WTC11 (cell line): ENCODE measurements at regions not wholly inside any gene's neighbourhood (a gene's known extent, or its start where the extent isn't known, plus 50 kb on each side); places are given as distances from the start of the nearest gene placed in this dataset.

ENCODE experiments used
- ATAC-seq: fragments of 200-7000 bp; cut with Tn5 transposase; 2 replicates; pipeline ENCODE4 v1.10.0; 2021; ENCODE audit warnings: mild to moderate bottlenecking, moderate library complexity
- CTCF ChIA-PET: fragments of 300-600 bp; sonication (Branson Sonifier 250); formaldehyde crosslinking; loops from one replicate; lab custom pipeline; 2021; ENCODE audit warnings: antibody characterized with exemption; lab: Charles Lee
- POLR2A ChIA-PET: fragments of 350-600 bp; sonication (Branson Sonifier 250); formaldehyde crosslinking; loops from one replicate; lab custom pipeline; 2021; ENCODE audit warnings: antibody characterized with exemption; lab: Charles Lee
- DNase-seq: peaks from one replicate; pipeline ENCODE4 v3.0.0; 2021; ENCODE audit warnings: low spot score
- H3K27ac Mint-ChIP-seq: 2 replicates; pipeline ENCODE4 v1.8.0; 2021; ENCODE audit warnings: mixed read lengths
- H3K27me3 Mint-ChIP-seq: 2 replicates; pipeline ENCODE4 v1.8.0; 2021; ENCODE audit warnings: low read depth, mild to moderate bottlenecking, moderate library complexity, mixed read lengths
- H3K36me3 Mint-ChIP-seq: 2 replicates; pipeline ENCODE4 v1.8.0; 2021; ENCODE audit warnings: mixed read lengths
- H3K4me1 Mint-ChIP-seq: 2 replicates; pipeline ENCODE4 v1.8.0; 2022; ENCODE audit warnings: mixed read lengths
- H3K4me3 Mint-ChIP-seq: 2 replicates; pipeline ENCODE4 v1.8.0; 2021; ENCODE audit warnings: mild to moderate bottlenecking, moderate library complexity, mixed read lengths
- H3K9me3 Mint-ChIP-seq: 2 replicates; pipeline ENCODE4 v1.8.0; 2021; ENCODE audit warnings: mixed read lengths
- AFF4 ChIP-seq: sonication (generic); formaldehyde crosslinking; IDR thresholded peaks from 2 replicates; pipeline ENCODE4 v1.8.1; 2023; ENCODE audit warnings: mild to moderate bottlenecking, missing genetic modification reagents, borderline replicate concordance
- CBFB ChIP-seq: sonication (generic); formaldehyde crosslinking; IDR thresholded peaks from 2 replicates; pipeline ENCODE4 v1.8.1; 2022; ENCODE audit warnings: mild to moderate bottlenecking, low read depth, missing genetic modification reagents
- ELF4 ChIP-seq: sonication (generic); formaldehyde crosslinking; IDR thresholded peaks from 2 replicates; pipeline ENCODE4 v1.8.1; 2022; ENCODE audit warnings: low read depth, mild to moderate bottlenecking, moderate library complexity, missing genetic modification reagents
- EMX1 ChIP-seq: fragments of 250-450 bp; sonication (Bioruptor Pico); IDR thresholded peaks from 2 replicates; pipeline ENCODE4 v1.8.0; 2021; ENCODE audit warnings: mild to moderate bottlenecking
- ERG ChIP-seq: fragments of 250-450 bp; sonication (Bioruptor Pico); IDR thresholded peaks from 2 replicates; pipeline ENCODE4 v1.8.0; 2021; ENCODE audit warnings: mild to moderate bottlenecking
- ESRRA ChIP-seq: sonication (generic); formaldehyde crosslinking; IDR thresholded peaks from 2 replicates; pipeline ENCODE4 v1.8.1; 2022; ENCODE audit warnings: mild to moderate bottlenecking, missing genetic modification reagents, borderline replicate concordance
- ETV6 ChIP-seq: sonication (generic); formaldehyde crosslinking; IDR thresholded peaks from 2 replicates; pipeline ENCODE4 v1.8.1; 2022; ENCODE audit warnings: mild to moderate bottlenecking, missing genetic modification reagents
- FOXK1 ChIP-seq: sonication (generic); formaldehyde crosslinking; IDR thresholded peaks from 2 replicates; pipeline ENCODE4 v1.8.0; 2022; ENCODE audit warnings: mild to moderate bottlenecking, moderate library complexity, missing genetic modification reagents
- HMGA2 ChIP-seq: fragments of 250-450 bp; sonication (Bioruptor Pico); IDR thresholded peaks from 2 replicates; pipeline ENCODE4 v1.4.0; 2021; ENCODE audit warnings: mild to moderate bottlenecking, moderate library complexity
- NFATC4 ChIP-seq: fragments of 250-450 bp; sonication (Bioruptor Pico); IDR thresholded peaks from 2 replicates; pipeline ENCODE4 v1.9.0; 2021; ENCODE audit warnings: mild to moderate bottlenecking
- OVOL2 ChIP-seq: fragments of 250-450 bp; sonication (Bioruptor Pico); IDR thresholded peaks from 2 replicates; pipeline ENCODE4 v1.9.0; 2021; ENCODE audit warnings: mild to moderate bottlenecking, borderline replicate concordance
- RELA ChIP-seq: sonication (generic); formaldehyde crosslinking; IDR thresholded peaks from 2 replicates; pipeline ENCODE4 v1.8.1; 2022; ENCODE audit warnings: missing genetic modification reagents, mild to moderate bottlenecking, borderline replicate concordance
- RORB ChIP-seq: fragments of 250-450 bp; sonication (Bioruptor Pico); IDR thresholded peaks from 2 replicates; pipeline ENCODE4 v1.9.0; 2021; ENCODE audit warnings: mild to moderate bottlenecking
- SMAD4 ChIP-seq: sonication (generic); formaldehyde crosslinking; IDR thresholded peaks from 2 replicates; pipeline ENCODE4 v1.8.0; 2022; ENCODE audit warnings: mild to moderate bottlenecking, missing genetic modification reagents
- USF1 ChIP-seq: sonication (generic); formaldehyde crosslinking; IDR thresholded peaks from 2 replicates; pipeline ENCODE4 v1.8.0; 2022; ENCODE audit warnings: mild to moderate bottlenecking, missing genetic modification reagents
- ZMAT4 ChIP-seq: fragments of 250-450 bp; sonication (Bioruptor Pico); IDR thresholded peaks from 2 replicates; pipeline ENCODE4 v1.9.0; 2021; ENCODE audit warnings: mild to moderate bottlenecking
- ZNF121 ChIP-seq: sonication (generic); formaldehyde crosslinking; IDR thresholded peaks from 2 replicates; pipeline ENCODE4 v1.8.0; 2023; ENCODE audit warnings: missing genetic modification reagents
- ZNF671 ChIP-seq: fragments of 250-450 bp; sonication (Bioruptor Pico); IDR thresholded peaks from 2 replicates; pipeline ENCODE4 v1.8.0; 2021; ENCODE audit warnings: mild to moderate bottlenecking
- TF ChIP-seq, protein P1 (sequence below): fragments of 250-450 bp; sonication (Bioruptor Pico); conservative IDR thresholded peaks from 2 replicates; pipeline ENCODE4 v1.9.0; 2021; ENCODE audit warnings: mild to moderate bottlenecking
- TF ChIP-seq, protein P2 (sequence below): sonication (generic); formaldehyde crosslinking; IDR thresholded peaks from 2 replicates; pipeline ENCODE4 v1.8.1; 2023; ENCODE audit warnings: mild to moderate bottlenecking, missing genetic modification reagents
- TF ChIP-seq, protein P3 (sequence below): fragments of 250-450 bp; sonication (Bioruptor Pico); IDR thresholded peaks from 2 replicates; pipeline ENCODE4 v1.9.0; 2021; ENCODE audit warnings: mild to moderate bottlenecking

- TF ChIP-seq EMX1 (CRISPR knock-in tag) (no peak), ESRRA (CRISPR knock-in tag) (no peak), NFATC4 (no peak), SMAD4 (CRISPR knock-in tag) (no peak)
These were observed 547.4 kb upstream of the CXADR start (continued) for GRCh38 chr21:16965424-16965823.

DNA sequence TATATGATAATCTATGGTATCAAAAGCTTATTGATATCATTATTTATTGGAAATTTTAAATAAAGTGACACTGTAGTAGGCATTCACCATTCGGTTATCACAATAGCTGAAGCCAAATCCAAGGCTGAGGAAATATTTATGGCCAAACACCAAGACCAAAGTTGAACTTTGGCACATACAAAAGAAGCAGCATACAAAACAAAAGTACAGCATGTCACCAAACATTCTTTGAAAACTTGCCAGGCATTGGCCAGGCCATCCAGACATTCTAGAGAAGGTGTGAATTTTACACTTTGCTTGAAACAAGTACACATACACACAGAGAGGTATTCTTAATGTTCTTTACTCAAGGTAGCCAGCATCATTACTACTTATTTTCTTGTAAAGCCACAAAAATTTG, 544.4 kb upstream of the CXADR start:
- TF ChIP-seq RORB (CRISPR knock-in tag) (no peak), ZNF671 (CRISPR knock-in tag) (no peak), ZMAT4 (no peak), ZNF121 (no peak)
- DNase-seq (no peak), ATAC-seq (no peak)
- ChIA-PET POLR2A (no interaction called here), CTCF (no interaction called here)
- Mint-ChIP-seq H3K4me3 (no peak overlapping the region), H3K27ac (no peak overlapping the region), H3K9me3 (peaks cover 32% of the 10 kb centered on the region), H3K27me3 (peaks cover 3% of the 10 kb centered on the region; the same call in 1 of the 2 replicates), H3K4me1 (peaks cover 3% of the 10 kb centered on the region), H3K36me3 (peaks cover 22% of the 10 kb centered on the region)

DNA sequence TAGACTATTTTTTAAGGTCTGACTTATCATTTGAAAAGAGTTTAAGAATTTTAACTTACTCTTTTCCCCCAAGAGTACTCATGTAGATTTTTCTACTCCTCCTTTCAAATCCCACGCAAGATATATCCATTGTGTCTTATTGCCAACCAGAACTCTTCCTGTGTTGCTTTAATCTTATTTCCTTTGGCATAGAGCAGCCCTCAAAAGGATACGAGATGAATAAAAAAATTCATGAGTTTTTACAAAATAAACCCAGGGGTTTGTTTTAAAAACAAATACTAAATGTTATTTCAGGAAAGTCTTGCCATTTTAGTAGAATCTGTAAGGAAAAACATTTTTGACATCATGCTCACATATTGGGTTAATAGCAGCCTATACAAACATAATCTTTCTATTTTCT, 543.2 kb upstream of the CXADR start:
- CTCF ChIA-PET, result no interaction called here
- POLR2A ChIA-PET, result no interaction called here
- H3K9me3 Mint-ChIP-seq, result peaks cover 26% of the 10 kb centered on the region
- H3K27me3 Mint-ChIP-seq, result peaks cover 3% of the 10 kb centered on the region; the same call in 1 of the 2 replicates
- H3K36me3 Mint-ChIP-seq, result peaks cover 19% of the 10 kb centered on the region
- no peak overlapping the region for H3K4me3 Mint-ChIP-seq
- H3K27ac Mint-ChIP-seq, result no peak overlapping the region
- DNase-seq, result no peak
- ATAC-seq, result no peak
- H3K4me1 Mint-ChIP-seq, result peaks cover 4% of the 10 kb centered on the region
- TF ChIP-seq FOXK1 (no peak), AFF4 (CRISPR knock-in tag) (no peak), ETV6 (CRISPR knock-in tag) (no peak), HMGA2 (no peak), CBFB (CRISPR knock-in tag) (no peak), OVOL2 (CRISPR knock-in tag) (no peak), RELA (no peak), ERG (no peak), USF1 (CRISPR knock-in tag) (no peak), ELF4 (CRISPR knock-in tag) (no peak)
- TF ChIP-seq, protein P1, sequence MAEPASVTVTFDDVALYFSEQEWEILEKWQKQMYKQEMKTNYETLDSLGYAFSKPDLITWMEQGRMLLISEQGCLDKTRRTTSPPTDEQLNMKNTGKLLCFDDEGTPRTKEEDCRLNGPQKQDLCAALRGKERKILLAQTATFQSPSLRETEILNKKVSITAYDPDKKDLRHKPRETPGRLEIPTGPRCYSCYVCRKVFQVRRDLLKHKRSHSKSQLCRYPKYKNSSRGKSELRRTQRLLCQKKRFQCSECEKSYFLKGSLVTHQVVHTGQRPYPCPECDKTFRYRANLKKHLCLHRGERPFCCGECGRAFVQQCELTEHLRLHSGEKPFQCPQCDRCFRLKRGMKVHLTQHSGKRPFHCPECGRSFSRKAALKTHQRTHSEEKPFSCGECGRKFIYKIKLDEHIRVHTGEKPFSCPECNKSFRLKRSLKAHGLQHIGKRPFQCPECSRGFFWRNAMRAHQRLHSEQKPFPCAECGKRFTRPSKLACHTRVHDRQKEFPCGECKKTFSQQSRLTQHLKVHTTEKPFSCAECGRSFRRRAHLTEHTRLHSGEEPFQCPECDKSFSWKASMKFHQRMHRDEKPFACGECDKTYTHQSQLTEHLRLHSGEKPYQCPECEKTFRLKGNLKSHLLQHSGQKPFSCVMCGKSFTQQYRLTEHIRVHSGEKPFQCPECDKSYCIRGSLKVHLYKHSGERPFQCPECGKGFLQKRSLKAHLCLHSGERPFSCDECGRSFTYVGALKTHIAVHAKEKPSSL (CRISPR knock-in tag), result no peak
- TF ChIP-seq, protein P2, sequence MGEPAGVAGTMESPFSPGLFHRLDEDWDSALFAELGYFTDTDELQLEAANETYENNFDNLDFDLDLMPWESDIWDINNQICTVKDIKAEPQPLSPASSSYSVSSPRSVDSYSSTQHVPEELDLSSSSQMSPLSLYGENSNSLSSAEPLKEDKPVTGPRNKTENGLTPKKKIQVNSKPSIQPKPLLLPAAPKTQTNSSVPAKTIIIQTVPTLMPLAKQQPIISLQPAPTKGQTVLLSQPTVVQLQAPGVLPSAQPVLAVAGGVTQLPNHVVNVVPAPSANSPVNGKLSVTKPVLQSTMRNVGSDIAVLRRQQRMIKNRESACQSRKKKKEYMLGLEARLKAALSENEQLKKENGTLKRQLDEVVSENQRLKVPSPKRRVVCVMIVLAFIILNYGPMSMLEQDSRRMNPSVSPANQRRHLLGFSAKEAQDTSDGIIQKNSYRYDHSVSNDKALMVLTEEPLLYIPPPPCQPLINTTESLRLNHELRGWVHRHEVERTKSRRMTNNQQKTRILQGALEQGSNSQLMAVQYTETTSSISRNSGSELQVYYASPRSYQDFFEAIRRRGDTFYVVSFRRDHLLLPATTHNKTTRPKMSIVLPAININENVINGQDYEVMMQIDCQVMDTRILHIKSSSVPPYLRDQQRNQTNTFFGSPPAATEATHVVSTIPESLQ (CRISPR knock-in tag), result no peak
- TF ChIP-seq, protein P3, sequence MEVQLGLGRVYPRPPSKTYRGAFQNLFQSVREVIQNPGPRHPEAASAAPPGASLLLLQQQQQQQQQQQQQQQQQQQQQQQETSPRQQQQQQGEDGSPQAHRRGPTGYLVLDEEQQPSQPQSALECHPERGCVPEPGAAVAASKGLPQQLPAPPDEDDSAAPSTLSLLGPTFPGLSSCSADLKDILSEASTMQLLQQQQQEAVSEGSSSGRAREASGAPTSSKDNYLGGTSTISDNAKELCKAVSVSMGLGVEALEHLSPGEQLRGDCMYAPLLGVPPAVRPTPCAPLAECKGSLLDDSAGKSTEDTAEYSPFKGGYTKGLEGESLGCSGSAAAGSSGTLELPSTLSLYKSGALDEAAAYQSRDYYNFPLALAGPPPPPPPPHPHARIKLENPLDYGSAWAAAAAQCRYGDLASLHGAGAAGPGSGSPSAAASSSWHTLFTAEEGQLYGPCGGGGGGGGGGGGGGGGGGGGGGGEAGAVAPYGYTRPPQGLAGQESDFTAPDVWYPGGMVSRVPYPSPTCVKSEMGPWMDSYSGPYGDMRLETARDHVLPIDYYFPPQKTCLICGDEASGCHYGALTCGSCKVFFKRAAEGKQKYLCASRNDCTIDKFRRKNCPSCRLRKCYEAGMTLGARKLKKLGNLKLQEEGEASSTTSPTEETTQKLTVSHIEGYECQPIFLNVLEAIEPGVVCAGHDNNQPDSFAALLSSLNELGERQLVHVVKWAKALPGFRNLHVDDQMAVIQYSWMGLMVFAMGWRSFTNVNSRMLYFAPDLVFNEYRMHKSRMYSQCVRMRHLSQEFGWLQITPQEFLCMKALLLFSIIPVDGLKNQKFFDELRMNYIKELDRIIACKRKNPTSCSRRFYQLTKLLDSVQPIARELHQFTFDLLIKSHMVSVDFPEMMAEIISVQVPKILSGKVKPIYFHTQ, result no peak
